Panc1 (cell line): ENCODE measurements at regions not wholly inside any gene's neighbourhood (a gene's known extent, or its start where the extent isn't known, plus 50 kb on each side); places are given as distances from the start of the nearest gene placed in this dataset.

Experiments used
- ATAC-seq: fragments of 200-7000 bp; cut with Tn5 transposase; 2 replicates; pipeline ENCODE4 v1.9.1; 2020; ENCODE audit warnings: mild to moderate bottlenecking, moderate library complexity
- BruUV-seq: library from RNA; stranded (reverse); fragments of 400-500 nt; replicated peaks from 2 replicates; lab custom pipeline; 2021; lab: Mats Ljungman, UMichigan
- CTCF ChIA-PET: fragments of 300-600 bp; sonication (Branson Sonifier 250); formaldehyde crosslinking; loops from one replicate; lab custom pipeline; 2022; ENCODE audit warnings: antibody characterized with exemption; lab: Charles Lee
- POLR2A ChIA-PET: fragments of 300-600 bp; sonication (Branson Sonifier 250); formaldehyde crosslinking; loops from one replicate; lab custom pipeline; 2022; ENCODE audit warnings: antibody characterized with exemption; lab: Charles Lee
- DNase-seq: peaks from one replicate; pipeline ENCODE4 v3.0.0-alpha.2; 2010; ENCODE audit warnings: low read depth, low spot score
- H3K27ac ChIP-seq: 2 replicates; pipeline ENCODE4 v1.5.1; 2011; ENCODE audit warnings: mild to moderate bottlenecking, low read length, inconsistent platforms
- H3K27me3 ChIP-seq: fragments of 200-500 bp; sonication (Bioruptor generic); 2 replicates; pipeline ENCODE4 v1.6.0; 2014; ENCODE audit warnings: low read length, inconsistent platforms; ENCODE audit not compliant: control insufficient read depth, insufficient read depth
- H3K36me3 ChIP-seq: fragments of 200-500 bp; sonication (Bioruptor generic); 2 replicates; pipeline ENCODE4 v1.5.1; 2014; ENCODE audit warnings: inconsistent platforms, mild to moderate bottlenecking, low read length, moderate library complexity; ENCODE audit not compliant: control insufficient read depth, insufficient read depth
- H3K4me1 ChIP-seq: 2 replicates; pipeline ENCODE4 v1.5.1; 2011; ENCODE audit warnings: inconsistent platforms, mild to moderate bottlenecking, low read length, moderate library complexity; ENCODE audit not compliant: control insufficient read depth, insufficient read depth
- H3K4me3 ChIP-seq, 2 experiments: 2 replicates each; pipeline ENCODE4 v1.5.1; 2011 to 2012; ENCODE audit warnings: low read depth in 2 of 2, low read length in 2 of 2, mild to moderate bottlenecking in 2 of 2, inconsistent platforms in 1 of 2, moderate library complexity in 1 of 2
- H3K9me3 ChIP-seq: fragments of 200-500 bp; sonication (Bioruptor generic); 2 replicates; pipeline ENCODE4 v1.5.1; 2014; ENCODE audit warnings: low read depth, mild to moderate bottlenecking, inconsistent platforms, low read length, moderate library complexity; ENCODE audit not compliant: control insufficient read depth, insufficient read depth
- POLR2AphosphoS5 ChIP-seq: IDR thresholded peaks from 2 replicates; pipeline ENCODE4 v1.6.1; 2012; ENCODE audit warnings: mild to moderate bottlenecking, low read depth, low read length, moderate library complexity
- SIN3A ChIP-seq: IDR thresholded peaks from 2 replicates; pipeline ENCODE4 v1.6.1; 2012; ENCODE audit warnings: low read depth, mild to moderate bottlenecking, low read length, moderate library complexity, borderline replicate concordance; ENCODE audit not compliant: insufficient read depth
- TCF7L2 ChIP-seq: IDR thresholded peaks from 2 replicates; pipeline ENCODE4 v1.6.1; 2011; ENCODE audit warnings: mild to moderate bottlenecking, low read depth, low read length, inconsistent platforms
- in situ Hi-C: cut with HindIII; loops from 2 replicates; pipeline ENCODE4 v1.10.0; 2016; ENCODE audit warnings: low sequenced_read_pairs, low pct_unique_long_range_greater_than_20kb
- intact Hi-C: fragments of 100-400 bp; cut with micrococcal nuclease; formaldehyde crosslinking; loops from one replicate; pipeline ENCODE4 v1.10.0; 2022; ENCODE audit not compliant: unreplicated experiment
- TF ChIP-seq, protein P1 (sequence below): fragments of 450-650 bp; IDR thresholded peaks from 2 replicates; pipeline ENCODE4 v1.5.1; 2017; ENCODE audit warnings: mild to moderate bottlenecking
- TF ChIP-seq, protein P2 (sequence below), 2 experiments: IDR thresholded peaks; 2 replicates each; pipeline ENCODE4 v1.6.1; 2011 to 2012; ENCODE audit warnings: low read depth in 2 of 2, control low read depth in 1 of 2, low read length in 1 of 2, mild to moderate bottlenecking in 1 of 2, moderate library complexity in 1 of 2; ENCODE audit not compliant: insufficient read depth in 1 of 2

DNA sequence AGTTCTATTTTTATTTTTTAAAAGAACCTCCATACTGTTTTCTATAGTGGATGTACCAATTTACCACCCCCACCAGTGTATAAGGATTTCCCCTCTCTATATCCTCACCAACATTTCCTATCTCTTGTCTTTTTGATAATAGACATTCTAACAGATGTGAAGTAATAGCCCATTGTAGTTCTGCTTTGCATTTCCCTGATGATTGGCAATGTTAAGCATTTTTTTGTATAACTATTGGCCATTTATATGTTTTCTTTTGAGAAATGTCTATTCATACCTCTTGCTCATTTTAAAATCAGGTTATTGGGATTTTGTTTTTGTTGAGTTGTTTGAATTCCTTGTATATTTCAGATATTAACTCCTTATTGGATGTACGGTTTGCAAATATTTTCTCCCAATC lies 251.1 kb upstream of the HTR2C start:
- intact Hi-C loops, result no loop called here
- in situ Hi-C loops, result no loop called here
- Histone ChIP-seq H3K4me1 (no peaks in the 10 kb centered on the region), H3K27me3 (no peaks in the 10 kb centered on the region), H3K4me3 (no peak overlapping the region), H3K9me3 (no peaks in the 10 kb centered on the region), H3K36me3 (no peaks in the 10 kb centered on the region), H3K27ac (no peak overlapping the region)
- no TSS peak for BruUV-seq
- POLR2A ChIA-PET, result no interaction called here
- DNase-seq (no peak), ATAC-seq (no peak)
- CTCF ChIA-PET, result no interaction called here
- TF ChIP-seq POLR2AphosphoS5 (no peak), TCF7L2 (no peak)
- TF ChIP-seq, protein P1, sequence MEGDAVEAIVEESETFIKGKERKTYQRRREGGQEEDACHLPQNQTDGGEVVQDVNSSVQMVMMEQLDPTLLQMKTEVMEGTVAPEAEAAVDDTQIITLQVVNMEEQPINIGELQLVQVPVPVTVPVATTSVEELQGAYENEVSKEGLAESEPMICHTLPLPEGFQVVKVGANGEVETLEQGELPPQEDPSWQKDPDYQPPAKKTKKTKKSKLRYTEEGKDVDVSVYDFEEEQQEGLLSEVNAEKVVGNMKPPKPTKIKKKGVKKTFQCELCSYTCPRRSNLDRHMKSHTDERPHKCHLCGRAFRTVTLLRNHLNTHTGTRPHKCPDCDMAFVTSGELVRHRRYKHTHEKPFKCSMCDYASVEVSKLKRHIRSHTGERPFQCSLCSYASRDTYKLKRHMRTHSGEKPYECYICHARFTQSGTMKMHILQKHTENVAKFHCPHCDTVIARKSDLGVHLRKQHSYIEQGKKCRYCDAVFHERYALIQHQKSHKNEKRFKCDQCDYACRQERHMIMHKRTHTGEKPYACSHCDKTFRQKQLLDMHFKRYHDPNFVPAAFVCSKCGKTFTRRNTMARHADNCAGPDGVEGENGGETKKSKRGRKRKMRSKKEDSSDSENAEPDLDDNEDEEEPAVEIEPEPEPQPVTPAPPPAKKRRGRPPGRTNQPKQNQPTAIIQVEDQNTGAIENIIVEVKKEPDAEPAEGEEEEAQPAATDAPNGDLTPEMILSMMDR, result no peak
- TF ChIP-seq, protein P2, sequence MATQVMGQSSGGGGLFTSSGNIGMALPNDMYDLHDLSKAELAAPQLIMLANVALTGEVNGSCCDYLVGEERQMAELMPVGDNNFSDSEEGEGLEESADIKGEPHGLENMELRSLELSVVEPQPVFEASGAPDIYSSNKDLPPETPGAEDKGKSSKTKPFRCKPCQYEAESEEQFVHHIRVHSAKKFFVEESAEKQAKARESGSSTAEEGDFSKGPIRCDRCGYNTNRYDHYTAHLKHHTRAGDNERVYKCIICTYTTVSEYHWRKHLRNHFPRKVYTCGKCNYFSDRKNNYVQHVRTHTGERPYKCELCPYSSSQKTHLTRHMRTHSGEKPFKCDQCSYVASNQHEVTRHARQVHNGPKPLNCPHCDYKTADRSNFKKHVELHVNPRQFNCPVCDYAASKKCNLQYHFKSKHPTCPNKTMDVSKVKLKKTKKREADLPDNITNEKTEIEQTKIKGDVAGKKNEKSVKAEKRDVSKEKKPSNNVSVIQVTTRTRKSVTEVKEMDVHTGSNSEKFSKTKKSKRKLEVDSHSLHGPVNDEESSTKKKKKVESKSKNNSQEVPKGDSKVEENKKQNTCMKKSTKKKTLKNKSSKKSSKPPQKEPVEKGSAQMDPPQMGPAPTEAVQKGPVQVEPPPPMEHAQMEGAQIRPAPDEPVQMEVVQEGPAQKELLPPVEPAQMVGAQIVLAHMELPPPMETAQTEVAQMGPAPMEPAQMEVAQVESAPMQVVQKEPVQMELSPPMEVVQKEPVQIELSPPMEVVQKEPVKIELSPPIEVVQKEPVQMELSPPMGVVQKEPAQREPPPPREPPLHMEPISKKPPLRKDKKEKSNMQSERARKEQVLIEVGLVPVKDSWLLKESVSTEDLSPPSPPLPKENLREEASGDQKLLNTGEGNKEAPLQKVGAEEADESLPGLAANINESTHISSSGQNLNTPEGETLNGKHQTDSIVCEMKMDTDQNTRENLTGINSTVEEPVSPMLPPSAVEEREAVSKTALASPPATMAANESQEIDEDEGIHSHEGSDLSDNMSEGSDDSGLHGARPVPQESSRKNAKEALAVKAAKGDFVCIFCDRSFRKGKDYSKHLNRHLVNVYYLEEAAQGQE (IDR thresholded peaks at IDR 0.05; ENCODE audit: insufficient read depth in 1 of 2, low read depth in 2 of 2, low read length in 1 of 2), result no peak

- intact Hi-C loops, result no loop called here
- DNase-seq (no peak), ATAC-seq (no peak)
- H3K27ac ChIP-seq, result no peak overlapping the region
- H3K27me3 ChIP-seq, result no peaks in the 10 kb centered on the region
- in situ Hi-C loops, result no loop called here
- H3K9me3 ChIP-seq, result no peaks in the 10 kb centered on the region
- ChIA-PET POLR2A (no interaction called here), CTCF (no interaction called here)
- H3K4me1 ChIP-seq, result no peaks in the 10 kb centered on the region
- no peak overlapping the region for H3K4me3 ChIP-seq
- TF ChIP-seq, protein P1, result no peak
- no peak for TF ChIP-seq POLR2AphosphoS5
- no peak for TF ChIP-seq SIN3A
- TF ChIP-seq TCF7L2, result no peak
- TF ChIP-seq, protein P2 (IDR thresholded peaks at IDR 0.05; ENCODE audit: insufficient read depth in 1 of 2, low read depth in 2 of 2, low read length in 1 of 2), result no peak
- BruUV-seq, result no TSS peak
- H3K36me3 ChIP-seq, result no peaks in the 10 kb centered on the region
Measured at GRCh38 chrX:114334473-114334982, 249.4 kb upstream of the HTR2C start.
